Activated naive CD4-positive, alpha-beta T cell treated with anti-CD3 and anti-CD28 coated beads, Interleukin-2, amount 10 ng/mL, durations not matched to agents 7 days and 5 days (primary cell): ENCODE measurements at regions not wholly inside any gene's neighbourhood (a gene's known extent, or its start where the extent isn't known, plus 50 kb on each side); places are given as distances from the start of the nearest gene placed in this dataset.

Experiments used
- CTCF ChIA-PET: fragments of 350-600 bp; sonication (Branson Sonifier 250); formaldehyde crosslinking; loops from one replicate; lab custom pipeline; 2021; ENCODE audit warnings: antibody characterized with exemption; lab: Charles Lee
- DNase-seq: peaks from one replicate; pipeline ENCODE4 v3.0.0-alpha.2; 2020
- H3K27ac Mint-ChIP-seq: one replicate; pipeline ENCODE4 v1.8.0; 2021; ENCODE audit warnings: mild to moderate bottlenecking, moderate library complexity, mixed read lengths
- H3K27me3 Mint-ChIP-seq: one replicate; pipeline ENCODE4 v1.8.0; 2021; ENCODE audit warnings: mild to moderate bottlenecking, mixed read lengths
- H3K36me3 Mint-ChIP-seq: one replicate; pipeline ENCODE4 v1.8.0; 2021; ENCODE audit warnings: mixed read lengths
- H3K4me1 Mint-ChIP-seq: one replicate; pipeline ENCODE4 v1.8.0; 2021; ENCODE audit warnings: mixed read lengths
- H3K4me3 Mint-ChIP-seq: one replicate; pipeline ENCODE4 v1.8.0; 2021; ENCODE audit warnings: mild to moderate bottlenecking, moderate library complexity, mixed read lengths
- H3K9me3 Mint-ChIP-seq: one replicate; pipeline ENCODE4 v1.8.0; 2021; ENCODE audit warnings: mixed read lengths

DNA sequence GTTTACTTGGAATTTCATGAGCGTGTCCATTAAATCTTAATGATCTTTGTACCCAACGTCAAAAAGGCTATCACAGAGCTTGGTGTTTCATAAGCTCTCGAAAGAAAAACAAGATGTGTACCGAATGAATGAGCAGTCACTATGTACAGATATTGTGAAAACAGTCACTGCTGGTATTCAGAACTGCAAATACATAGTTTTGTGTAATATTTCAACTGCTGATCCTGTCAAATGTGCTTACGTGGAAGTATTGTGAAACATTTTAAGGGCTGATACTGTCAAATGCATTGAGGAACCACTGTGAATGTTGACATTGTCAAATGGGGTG, 184.2 kb upstream of the KLHL29 start:
- Mint-ChIP-seq H3K9me3 (peaks cover 2% of the 10 kb centered on the region), H3K36me3 (no peaks in the 10 kb centered on the region), H3K4me3 (no peak overlapping the region), H3K27me3 (peaks cover 6% of the 10 kb centered on the region), H3K4me1 (no peaks in the 10 kb centered on the region), H3K27ac (no peak overlapping the region)
- no peak for DNase-seq
- CTCF ChIA-PET: interaction anchor here (1.4 kb wide), 1 partner anchor 9 kb away, joined by 3 read pairs; no protein-coding TSS in a partner anchor

DNA sequence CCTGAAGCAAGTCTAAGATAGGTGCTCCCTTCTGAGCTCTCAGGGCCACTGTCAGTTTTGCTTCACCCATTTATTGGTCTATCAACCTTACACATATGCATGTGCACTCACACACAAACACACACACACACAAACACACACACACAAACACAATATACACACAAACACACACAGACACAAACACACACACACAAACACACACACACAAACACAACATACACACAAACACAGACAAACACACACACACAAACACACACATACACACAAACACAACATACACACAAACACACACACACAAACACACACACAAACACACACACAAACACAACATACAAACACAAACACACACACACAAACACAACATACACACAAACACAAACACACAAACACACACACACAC, 181.6 kb upstream of the KLHL29 start:
- Mint-ChIP-seq H3K36me3 (no peaks in the 10 kb centered on the region), H3K27me3 (peaks cover 15% of the 10 kb centered on the region), H3K9me3 (peaks cover 2% of the 10 kb centered on the region), H3K4me3 (no peak overlapping the region), H3K27ac (no peak overlapping the region), H3K4me1 (no peaks in the 10 kb centered on the region)
- CTCF ChIA-PET: no interaction called here
- DNase-seq: no peak

DNA sequence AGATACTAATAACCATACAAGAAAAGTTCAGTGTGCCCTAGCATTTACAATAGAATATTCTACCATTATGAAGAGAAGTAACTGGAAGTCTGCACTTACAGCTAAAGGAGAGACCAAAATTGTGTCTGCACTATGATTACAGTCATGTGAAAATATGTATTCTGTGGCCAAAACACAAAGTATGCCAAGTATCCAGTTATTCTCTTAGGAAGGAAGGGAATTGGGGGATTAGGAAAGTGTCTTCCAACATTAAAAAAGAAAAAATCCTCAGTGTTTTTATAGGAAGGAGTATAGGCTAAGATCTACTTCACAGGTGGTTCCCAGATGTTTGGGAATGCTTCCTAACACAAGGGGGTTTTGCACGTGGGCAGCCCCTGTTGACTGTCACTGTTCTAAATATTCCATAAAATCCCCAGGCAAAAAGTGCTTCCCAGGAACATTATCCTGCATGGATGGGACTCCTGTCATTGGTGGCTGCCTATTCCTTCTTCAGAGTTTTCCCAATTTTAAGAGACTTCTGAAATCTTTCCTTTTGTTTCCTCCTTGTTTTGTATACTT, 180.2 kb upstream of the KLHL29 start:
- Mint-ChIP-seq H3K27ac (no peak overlapping the region), H3K27me3 (peaks cover 17% of the 10 kb centered on the region), H3K36me3 (no peaks in the 10 kb centered on the region), H3K4me1 (no peaks in the 10 kb centered on the region), H3K9me3 (peaks cover 2% of the 10 kb centered on the region), H3K4me3 (no peak overlapping the region)
- no peak for DNase-seq
- CTCF ChIA-PET: no interaction called here

DNA sequence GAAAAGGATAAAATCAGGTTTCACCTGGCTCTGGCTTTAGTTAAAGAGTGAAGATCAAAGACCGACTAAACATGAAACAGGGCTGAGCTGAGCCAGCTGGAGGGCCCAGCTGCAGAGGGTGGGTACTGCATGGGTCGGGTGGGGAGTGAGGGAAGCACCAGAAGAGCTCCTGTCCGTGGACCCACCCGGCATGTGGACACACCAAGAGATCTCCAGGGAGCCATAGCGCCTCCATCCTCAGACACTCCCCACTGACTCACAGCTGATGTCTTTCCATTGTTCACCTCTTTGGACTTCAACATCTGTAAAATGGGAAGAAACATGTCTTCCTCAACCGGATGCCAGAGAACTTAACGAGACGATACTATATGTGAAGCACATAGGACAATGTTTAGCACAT, 178.3 kb upstream of the KLHL29 start:
- CTCF ChIA-PET: no interaction called here
- H3K4me3 Mint-ChIP-seq: no peak overlapping the region
- H3K27me3 Mint-ChIP-seq: peaks cover 19% of the 10 kb centered on the region
- H3K27ac Mint-ChIP-seq: no peak overlapping the region
- no peak for DNase-seq
- peaks cover 2% of the 10 kb centered on the region for H3K9me3 Mint-ChIP-seq
- H3K36me3 Mint-ChIP-seq: no peaks in the 10 kb centered on the region
- H3K4me1 Mint-ChIP-seq: no peaks in the 10 kb centered on the region

DNA sequence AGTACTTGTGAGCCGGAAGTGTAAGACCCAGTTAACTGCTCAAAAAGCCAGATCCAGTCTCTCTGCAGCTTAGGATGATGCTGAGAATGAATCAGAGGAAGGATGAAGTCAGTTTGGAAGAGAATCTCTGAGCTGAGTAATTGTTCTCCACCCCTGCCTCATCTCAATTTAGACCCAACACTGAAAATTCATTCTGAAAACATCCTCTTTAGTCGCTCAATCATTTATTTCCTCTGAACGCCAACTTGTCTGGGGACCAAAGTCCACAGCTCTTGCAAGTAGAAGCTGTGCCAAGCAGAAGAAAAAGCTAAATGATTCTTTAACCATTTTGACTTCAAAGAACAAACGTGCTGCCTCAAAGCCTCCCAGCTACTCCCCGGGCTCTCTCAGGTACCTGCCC, 177.1 kb upstream of the KLHL29 start:
- no peak for DNase-seq
- no peak overlapping the region for H3K27ac Mint-ChIP-seq
- no peaks in the 10 kb centered on the region for H3K4me1 Mint-ChIP-seq
- H3K9me3 Mint-ChIP-seq: peaks cover 2% of the 10 kb centered on the region
- H3K27me3 Mint-ChIP-seq: peaks cover 19% of the 10 kb centered on the region
- H3K4me3 Mint-ChIP-seq: no peak overlapping the region
- CTCF ChIA-PET: interaction anchor here (1.2 kb wide), 1 partner anchor 9 kb away, joined by 3 read pairs; no protein-coding TSS in a partner anchor
- H3K36me3 Mint-ChIP-seq: no peaks in the 10 kb centered on the region

DNA sequence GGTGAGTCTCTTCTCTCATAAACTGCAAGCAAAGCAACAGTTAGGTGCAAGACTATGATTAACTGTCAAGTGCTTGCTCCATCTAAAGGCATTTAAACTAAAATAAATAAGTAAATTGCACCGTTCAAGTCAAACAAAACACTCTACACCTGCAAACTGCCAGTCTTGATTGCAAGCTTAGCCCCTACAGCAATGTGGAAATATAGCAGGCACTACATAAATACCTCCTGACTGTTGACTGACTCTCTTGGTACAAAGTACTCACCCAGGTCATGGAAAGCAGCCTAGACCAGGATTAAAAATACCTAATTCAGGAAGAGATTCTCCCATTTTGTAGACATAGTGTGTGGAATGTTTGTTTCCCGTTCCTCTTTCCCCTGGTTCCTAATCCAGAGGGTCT, 176.6 kb upstream of the KLHL29 start:
- Mint-ChIP-seq H3K9me3 (peaks cover 2% of the 10 kb centered on the region), H3K4me3 (no peak overlapping the region), H3K27me3 (peaks cover 17% of the 10 kb centered on the region), H3K4me1 (no peaks in the 10 kb centered on the region), H3K36me3 (no peaks in the 10 kb centered on the region), H3K27ac (no peak overlapping the region)
- no peak for DNase-seq
- CTCF ChIA-PET: interaction anchor here (1.2 kb wide), 1 partner anchor 9 kb away, joined by 3 read pairs; no protein-coding TSS in a partner anchor

DNA sequence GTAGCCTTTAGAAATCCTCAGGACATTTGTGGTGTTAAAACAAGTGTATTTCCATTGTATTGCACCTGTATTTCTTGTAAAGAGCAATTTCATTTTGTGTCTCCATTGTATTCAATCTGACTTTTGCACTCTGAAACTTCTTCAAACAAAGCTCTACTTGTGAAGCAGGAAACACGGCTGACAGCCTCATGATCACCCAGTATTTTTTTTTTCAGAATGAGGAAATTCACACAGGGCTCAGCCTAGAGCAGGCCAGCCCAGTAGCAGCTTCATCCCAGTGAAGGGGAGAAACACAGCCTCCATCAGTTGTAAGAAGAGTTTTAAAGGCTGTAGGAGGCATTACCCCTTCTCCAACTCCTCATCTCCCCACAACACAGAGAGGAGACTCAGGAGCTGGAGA, 175.9 kb upstream of the KLHL29 start:
- no peaks in the 10 kb centered on the region for H3K4me1 Mint-ChIP-seq
- H3K27ac Mint-ChIP-seq: no peak overlapping the region
- DNase-seq: no peak
- no peaks in the 10 kb centered on the region for H3K9me3 Mint-ChIP-seq
- no peaks in the 10 kb centered on the region for H3K36me3 Mint-ChIP-seq
- peaks cover 14% of the 10 kb centered on the region for H3K27me3 Mint-ChIP-seq
- no peak overlapping the region for H3K4me3 Mint-ChIP-seq
- CTCF ChIA-PET: no interaction called here

DNA sequence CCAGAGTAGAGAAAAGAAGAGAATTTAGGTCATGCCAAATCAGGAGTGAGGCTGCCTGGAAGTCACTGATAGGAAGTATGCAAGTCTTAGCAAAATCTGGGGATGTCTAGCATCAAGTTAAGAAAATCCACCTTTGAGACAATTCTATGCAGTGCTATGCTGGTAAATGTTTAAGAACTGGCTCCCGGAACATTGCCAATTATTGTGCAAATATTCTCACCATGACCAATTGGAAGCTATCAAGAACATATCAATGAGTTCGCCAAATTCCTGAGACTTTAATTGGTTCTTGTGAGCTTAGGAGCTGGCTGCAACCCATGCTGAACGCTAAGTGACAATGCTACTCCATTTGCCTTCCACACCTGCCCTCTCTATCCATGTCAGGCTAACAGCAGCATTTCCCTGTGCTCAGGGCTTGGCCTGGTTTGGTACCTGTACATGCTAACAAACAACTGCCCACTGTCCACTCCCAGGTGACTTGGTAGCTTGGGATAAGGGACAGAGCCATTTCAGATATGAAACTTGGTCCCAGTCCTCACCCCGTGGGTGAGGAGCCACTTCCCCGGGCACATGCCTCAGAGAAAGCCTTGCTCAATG, 172.9 kb upstream of the KLHL29 start:
- Mint-ChIP-seq H3K36me3 (no peaks in the 10 kb centered on the region), H3K27ac (no peak overlapping the region), H3K4me3 (no peak overlapping the region), H3K9me3 (no peaks in the 10 kb centered on the region), H3K4me1 (no peaks in the 10 kb centered on the region), H3K27me3 (peaks cover 9% of the 10 kb centered on the region)
- no peak for DNase-seq
- CTCF ChIA-PET: no interaction called here

DNA sequence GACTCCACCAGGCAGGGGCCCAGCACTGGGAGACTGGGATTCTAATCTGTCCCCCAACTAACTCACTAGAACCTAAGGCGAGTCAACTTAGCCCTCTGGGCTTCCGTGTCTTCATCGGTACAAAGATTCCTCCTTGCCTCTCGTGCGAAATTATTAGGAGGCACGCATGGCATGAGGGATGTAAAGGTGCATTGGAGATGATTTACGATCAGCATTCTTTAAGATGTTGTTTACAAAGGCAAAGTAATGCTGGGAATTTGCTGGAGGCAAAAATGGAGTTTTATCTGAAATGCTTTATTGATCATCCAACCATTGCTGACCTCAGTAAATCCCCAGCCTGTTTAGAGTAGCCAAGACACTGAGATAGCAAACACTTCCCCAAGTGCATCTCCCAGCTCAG, 171.8 kb upstream of the KLHL29 start:
- H3K27me3 Mint-ChIP-seq: peaks cover 4% of the 10 kb centered on the region
- H3K4me3 Mint-ChIP-seq: no peak overlapping the region
- no peak for DNase-seq
- no peaks in the 10 kb centered on the region for H3K9me3 Mint-ChIP-seq
- no peaks in the 10 kb centered on the region for H3K4me1 Mint-ChIP-seq
- H3K27ac Mint-ChIP-seq: no peak overlapping the region
- CTCF ChIA-PET: no interaction called here
- no peaks in the 10 kb centered on the region for H3K36me3 Mint-ChIP-seq

DNA sequence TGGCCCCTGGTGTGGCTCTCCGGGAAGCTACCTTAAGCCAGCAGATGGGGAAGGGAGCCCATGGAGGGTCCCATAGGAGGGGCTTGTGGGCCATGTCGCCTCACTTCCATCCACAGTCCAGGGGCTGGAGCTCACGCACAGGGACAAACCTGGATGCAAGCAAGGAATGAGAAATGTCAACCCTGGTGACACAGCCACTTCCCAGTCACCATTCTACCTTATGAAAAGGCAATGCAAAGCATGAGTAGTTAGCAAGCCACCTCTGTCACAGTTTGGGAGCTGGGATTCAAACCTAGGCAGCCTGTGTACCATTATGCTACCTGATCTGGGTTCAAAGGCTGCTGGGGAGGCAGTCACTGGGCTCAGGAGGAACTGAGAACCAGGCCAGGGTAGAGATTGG, 170.0 kb upstream of the KLHL29 start:
- H3K4me1 Mint-ChIP-seq: no peaks in the 10 kb centered on the region
- H3K36me3 Mint-ChIP-seq: no peaks in the 10 kb centered on the region
- H3K27ac Mint-ChIP-seq: no peak overlapping the region
- no peak overlapping the region for H3K4me3 Mint-ChIP-seq
- no peaks in the 10 kb centered on the region for H3K27me3 Mint-ChIP-seq
- no peak for DNase-seq
- H3K9me3 Mint-ChIP-seq: no peaks in the 10 kb centered on the region
- CTCF ChIA-PET: no interaction called here

DNA sequence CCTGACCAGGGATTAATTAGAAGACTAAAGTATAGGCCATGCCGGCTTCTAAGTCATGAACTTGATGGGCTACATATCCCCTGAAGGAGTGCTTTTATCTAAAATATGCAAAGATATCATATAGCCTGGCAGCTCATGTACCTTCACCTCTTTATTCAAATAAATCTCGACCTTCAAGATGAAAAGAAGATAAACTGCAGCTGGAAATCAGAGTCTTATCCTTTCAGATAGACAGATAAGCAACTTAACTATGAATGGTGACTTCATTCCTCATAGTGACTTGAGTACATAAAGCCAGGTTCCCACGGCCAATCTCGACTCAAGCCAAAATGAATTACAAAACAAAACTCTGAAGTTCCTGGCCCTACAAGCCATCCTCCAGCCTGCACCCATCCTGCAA, 165.3 kb upstream of the KLHL29 start:
- no peaks in the 10 kb centered on the region for H3K9me3 Mint-ChIP-seq
- no peak for DNase-seq
- no peaks in the 10 kb centered on the region for H3K27me3 Mint-ChIP-seq
- no peaks in the 10 kb centered on the region for H3K4me1 Mint-ChIP-seq
- H3K27ac Mint-ChIP-seq: no peak overlapping the region
- no peak overlapping the region for H3K4me3 Mint-ChIP-seq
- H3K36me3 Mint-ChIP-seq: no peaks in the 10 kb centered on the region
- CTCF ChIA-PET: no interaction called here

DNA sequence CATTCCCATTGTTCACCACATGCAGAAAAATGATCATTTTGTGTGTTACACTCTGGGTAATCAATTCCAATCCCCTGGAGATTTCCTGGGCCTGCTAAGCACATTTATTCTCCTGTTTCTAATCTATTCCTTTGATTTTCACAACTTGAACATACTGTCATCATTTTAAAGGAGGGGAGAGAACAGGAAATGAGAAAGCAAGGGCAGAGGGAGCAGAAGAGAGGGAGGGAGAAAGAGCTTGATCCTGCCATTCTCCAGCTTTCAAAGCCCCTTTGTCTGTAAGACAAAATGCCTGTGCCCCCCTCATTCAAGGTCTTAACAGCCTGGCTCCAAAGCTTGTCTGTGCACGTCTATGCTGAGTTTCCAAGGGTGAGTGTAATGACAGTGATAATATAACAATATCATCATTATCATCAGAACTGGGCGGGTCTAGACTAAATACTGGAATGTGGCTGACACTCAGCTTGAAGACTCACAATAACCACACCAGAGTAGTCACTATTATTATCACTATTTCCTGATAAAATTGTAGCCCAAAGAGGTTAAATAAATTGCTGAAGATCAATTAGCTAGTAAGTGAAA, 164.4 kb upstream of the KLHL29 start:
- CTCF ChIA-PET: no interaction called here
- Mint-ChIP-seq H3K27me3 (no peaks in the 10 kb centered on the region), H3K27ac (no peak overlapping the region), H3K4me3 (no peak overlapping the region), H3K4me1 (no peaks in the 10 kb centered on the region), H3K36me3 (no peaks in the 10 kb centered on the region), H3K9me3 (no peaks in the 10 kb centered on the region)
- no peak for DNase-seq

DNA sequence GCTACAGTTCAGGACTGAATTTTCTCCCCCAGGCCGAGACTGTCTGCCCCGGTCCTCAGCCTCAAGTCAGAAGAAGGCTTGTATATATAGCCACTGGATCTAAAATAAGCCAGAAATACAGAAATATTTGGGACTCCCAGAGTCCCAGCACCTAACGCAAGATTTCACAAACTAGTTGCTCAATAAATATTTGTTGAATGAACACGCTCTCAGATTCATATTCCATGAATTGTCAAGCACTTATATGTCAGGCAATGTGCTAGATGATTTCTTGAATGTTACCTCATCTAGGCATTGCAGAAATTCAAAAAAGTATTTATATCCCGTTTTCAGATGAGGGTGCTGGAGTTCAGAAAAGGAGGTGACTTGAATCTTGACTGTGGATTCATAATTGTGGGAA, 163.7 kb upstream of the KLHL29 start:
- Mint-ChIP-seq H3K9me3 (no peaks in the 10 kb centered on the region), H3K27me3 (no peaks in the 10 kb centered on the region), H3K36me3 (no peaks in the 10 kb centered on the region), H3K4me3 (no peak overlapping the region), H3K4me1 (no peaks in the 10 kb centered on the region), H3K27ac (no peak overlapping the region)
- CTCF ChIA-PET: no interaction called here
- DNase-seq: no peak

DNA sequence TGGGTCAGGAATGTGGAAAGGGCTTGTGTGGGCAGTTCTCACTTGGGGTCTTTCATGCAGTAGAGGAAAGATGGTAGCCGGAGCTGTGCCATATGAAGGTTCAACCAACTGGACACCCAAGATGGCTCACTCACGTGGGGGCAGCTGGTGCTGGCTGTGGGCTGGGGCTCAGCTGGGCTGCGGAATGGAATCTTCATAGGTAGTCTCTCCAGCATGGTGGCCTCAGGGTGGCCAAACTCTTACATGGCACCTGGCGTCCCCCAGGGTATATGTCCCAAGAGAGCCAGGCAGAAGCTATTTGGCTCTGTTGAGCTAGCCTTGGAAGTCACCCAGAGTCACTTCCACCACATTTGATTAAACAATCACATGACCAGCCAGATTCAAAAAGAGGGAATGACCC, 163.1 kb upstream of the KLHL29 start:
- H3K36me3 Mint-ChIP-seq: no peaks in the 10 kb centered on the region
- CTCF ChIA-PET: no interaction called here
- no peaks in the 10 kb centered on the region for H3K4me1 Mint-ChIP-seq
- no peaks in the 10 kb centered on the region for H3K27me3 Mint-ChIP-seq
- H3K9me3 Mint-ChIP-seq: no peaks in the 10 kb centered on the region
- H3K27ac Mint-ChIP-seq: no peak overlapping the region
- DNase-seq: no peak
- H3K4me3 Mint-ChIP-seq: no peak overlapping the region

DNA sequence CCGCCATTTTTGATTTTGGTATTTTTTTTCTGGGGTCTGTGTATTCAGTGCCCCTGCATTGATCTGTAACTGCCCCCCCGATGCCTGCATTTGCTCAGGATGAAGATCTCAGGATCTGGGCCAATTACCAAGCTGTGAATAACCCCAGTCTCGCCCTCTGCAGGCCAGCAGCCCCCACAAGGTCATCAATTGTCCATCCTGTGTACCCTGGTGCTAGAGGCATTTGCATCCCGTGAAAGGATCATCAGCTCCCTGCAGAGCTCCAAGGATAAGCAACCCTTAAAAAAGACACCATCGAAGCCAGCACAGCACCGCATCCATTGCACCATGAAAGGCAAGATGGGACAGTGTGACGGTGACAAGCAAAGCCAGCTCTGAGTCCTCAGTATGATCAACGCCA, 154.1 kb upstream of the KLHL29 start:
- Mint-ChIP-seq H3K36me3 (no peaks in the 10 kb centered on the region), H3K27ac (no peak overlapping the region)

More for the DNA sequence above, 154.1 kb upstream of the KLHL29 start:
- Mint-ChIP-seq H3K27me3 (no peaks in the 10 kb centered on the region), H3K4me3 (no peak overlapping the region), H3K4me1 (no peaks in the 10 kb centered on the region), H3K9me3 (peaks cover 4% of the 10 kb centered on the region)
- CTCF ChIA-PET: no interaction called here
- no peak for DNase-seq
